Psoas muscle (tissue), 7 donors: ENCODE measurements at regions not wholly inside any gene's neighbourhood (a gene's known extent, or its start where the extent isn't known, plus 50 kb on each side); places are given as distances from the start of the nearest gene placed in this dataset.
"Not testable (repeated sequence)": the region's sequence is repeated elsewhere in the genome, so short reads cannot be mapped to it uniquely, and the experiment has no call there.

Experiments
- ATAC-seq, 4 donors: fragments of 200-7000 bp; cut with Tn5 transposase; one replicate each; pipeline ENCODE4 v1.9.1; 2020; ENCODE audit warnings: moderate library complexity in 3 of 4, mild to moderate bottlenecking in 2 of 4
- DNase-seq, 2 donors: peaks; one replicate each; pipeline ENCODE4 v3.0.0-alpha.2; 2020
- H3K27ac ChIP-seq: fragments of 200-600 bp; one replicate; pipeline ENCODE4 v1.8.0; 2022
- H3K27me3 ChIP-seq, 3 donors: fragments of 200-600 bp in 1 of 3; one replicate each; pipeline versions ENCODE4 v1.6.1 to v1.8.0; 2013 to 2022; ENCODE audit warnings: low read length in 2 of 3, mild to moderate bottlenecking in 2 of 3, moderate library complexity in 1 of 3; ENCODE audit not compliant: insufficient read depth in 3 of 3
- H3K36me3 ChIP-seq, 2 donors: fragments of 200-600 bp in 1 of 2; one replicate each; pipeline versions ENCODE4 v1.6.1 to v1.8.0; 2013 to 2022; ENCODE audit warnings: low read depth in 1 of 2, mild to moderate bottlenecking in 1 of 2, moderate library complexity in 1 of 2; ENCODE audit not compliant: insufficient read depth in 1 of 2
- H3K4me1 ChIP-seq: fragments of 200-600 bp; one replicate; pipeline ENCODE4 v1.8.0; 2022
- H3K4me3 ChIP-seq: fragments of 200-600 bp; one replicate; pipeline ENCODE4 v1.8.0; 2022; ENCODE audit warnings: mild to moderate bottlenecking
- H3K9me3 ChIP-seq: fragments of 200-600 bp; one replicate; pipeline ENCODE4 v1.8.0; 2022
- whole genome bisulfite sequencing, 3 donors: extraction: QIAGEN DNeasy Blood & Tissue Kit; methylation state at CpG; one replicate each; pipeline versions ENCODE4 v1.1.6 to v1.1.7; 2013; 5-methylcytosine and 5-hydroxymethylcytosine counted together
- intact Hi-C, 2 donors: fragments of 100-400 bp; cut with DNase I; formaldehyde crosslinking; loops; one replicate each; pipeline versions ENCODE4 v1.11.0 to v1.14.2; 2022
- TF ChIP-seq, protein P1 (sequence below): fragments of 200-600 bp; IDR thresholded peaks from one replicate; pipeline ENCODE4 v1.8.0; 2022; ENCODE audit warnings: antibody characterized with exemption
- donor health status: healthy with polysubstance abuse.
- donor health status: DM: no; HTN: no; CAD: no; lungs with moderate emphysema.
- donor health status: Bipolar disorder and iron deficiency.
- donor health status: healthy.
- donor health status: DM: yes; HTN: yes; CAD: no.
- donor health status: DM: no; HTN: no; CAD: no.
- donor health status: DM: yes; HTN: yes; CAD: no.

- 75 to 79% (median 76%) methylated on average over 2 of the region's 2 CpGs for WGBS, 3 donors
- no peaks in the 10 kb centered on the region for H3K4me1 ChIP-seq
- TF ChIP-seq, protein P1, sequence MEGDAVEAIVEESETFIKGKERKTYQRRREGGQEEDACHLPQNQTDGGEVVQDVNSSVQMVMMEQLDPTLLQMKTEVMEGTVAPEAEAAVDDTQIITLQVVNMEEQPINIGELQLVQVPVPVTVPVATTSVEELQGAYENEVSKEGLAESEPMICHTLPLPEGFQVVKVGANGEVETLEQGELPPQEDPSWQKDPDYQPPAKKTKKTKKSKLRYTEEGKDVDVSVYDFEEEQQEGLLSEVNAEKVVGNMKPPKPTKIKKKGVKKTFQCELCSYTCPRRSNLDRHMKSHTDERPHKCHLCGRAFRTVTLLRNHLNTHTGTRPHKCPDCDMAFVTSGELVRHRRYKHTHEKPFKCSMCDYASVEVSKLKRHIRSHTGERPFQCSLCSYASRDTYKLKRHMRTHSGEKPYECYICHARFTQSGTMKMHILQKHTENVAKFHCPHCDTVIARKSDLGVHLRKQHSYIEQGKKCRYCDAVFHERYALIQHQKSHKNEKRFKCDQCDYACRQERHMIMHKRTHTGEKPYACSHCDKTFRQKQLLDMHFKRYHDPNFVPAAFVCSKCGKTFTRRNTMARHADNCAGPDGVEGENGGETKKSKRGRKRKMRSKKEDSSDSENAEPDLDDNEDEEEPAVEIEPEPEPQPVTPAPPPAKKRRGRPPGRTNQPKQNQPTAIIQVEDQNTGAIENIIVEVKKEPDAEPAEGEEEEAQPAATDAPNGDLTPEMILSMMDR, result no peak
- no peaks in the 10 kb centered on the region for H3K36me3 ChIP-seq
- no peak overlapping the region for H3K27ac ChIP-seq
- intact Hi-C loops, result no loop called here
- ATAC-seq (no peak), DNase-seq (no peak)
- H3K4me3 ChIP-seq, result no peak overlapping the region
- H3K27me3 ChIP-seq, result no peaks in the 10 kb centered on the region
- no peaks in the 10 kb centered on the region for H3K9me3 ChIP-seq
These were observed 694.8 kb upstream of the MIS18BP1 start for GRCh38 chr14:45947830-45948229.

- no peak for ATAC-seq
- Histone ChIP-seq H3K9me3 (no peaks in the 10 kb centered on the region), H3K36me3 (no peaks in the 10 kb centered on the region)
These were observed 693.2 kb upstream of the MIS18BP1 start for GRCh38 chr14:45946251-45946650.

DNA sequence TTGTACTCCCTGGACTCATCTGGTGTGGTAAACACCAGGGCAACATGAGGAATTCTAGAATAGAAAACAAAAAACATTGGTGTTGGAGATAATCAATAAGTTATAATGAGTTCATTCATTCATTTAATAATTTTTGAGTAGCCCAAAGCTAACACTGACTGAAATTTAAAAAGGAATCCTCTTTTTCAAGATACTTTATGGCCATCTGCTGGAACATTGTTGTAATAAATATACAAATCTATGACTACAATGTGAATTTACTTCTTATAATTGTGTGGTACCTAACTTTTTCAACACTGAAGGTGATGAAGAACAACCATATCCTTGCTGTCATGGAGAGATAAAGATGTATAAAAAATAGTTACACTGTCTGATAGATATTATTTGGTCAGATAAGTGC lies 687.3 kb upstream of the MIS18BP1 start:
- intact Hi-C loops, result no loop called here
- Histone ChIP-seq H3K27me3 (no peaks in the 10 kb centered on the region), H3K4me3 (no peak overlapping the region), H3K9me3 (peaks cover 3% of the 10 kb centered on the region), H3K4me1 (no peaks in the 10 kb centered on the region), H3K36me3 (no peaks in the 10 kb centered on the region), H3K27ac (no peak overlapping the region)
- no peak for ATAC-seq
- TF ChIP-seq, protein P1, result no peak
- no peak for DNase-seq

More at GRCh38 chr14:45946251-45946650, 693.2 kb upstream of the MIS18BP1 start:
- 42 to 55% (median 43%) methylated on average over 3 of the region's 3 CpGs for WGBS, 3 donors
- Histone ChIP-seq H3K27ac (no peak overlapping the region), H3K4me1 (no peaks in the 10 kb centered on the region), H3K4me3 (no peak overlapping the region), H3K27me3 (no peaks in the 10 kb centered on the region)
- TF ChIP-seq, protein P1, result no peak
- intact Hi-C loops, result no loop called here
- DNase-seq, result no peak

DNA sequence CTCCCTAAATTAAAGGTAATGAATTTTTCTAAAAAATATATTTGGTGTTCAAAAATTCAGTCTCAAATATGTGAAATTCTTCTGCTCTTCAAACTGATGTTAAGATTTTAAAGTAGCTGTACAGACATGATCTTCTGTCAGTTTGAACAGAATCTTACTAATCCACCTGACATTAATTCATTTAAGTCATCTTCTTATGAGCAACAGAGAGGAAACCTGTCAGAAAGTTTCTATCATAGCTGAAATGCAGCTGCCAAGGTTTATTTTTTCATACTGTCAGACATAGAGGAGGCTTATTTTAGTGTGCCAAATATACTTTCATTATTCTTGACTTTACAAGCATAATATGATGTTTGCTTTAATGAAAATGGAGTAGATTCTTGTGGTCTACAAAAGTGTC lies 686.6 kb upstream of the MIS18BP1 start:
- TF ChIP-seq, protein P1, result no peak
- Histone ChIP-seq H3K4me3 (no peak overlapping the region), H3K36me3 (no peaks in the 10 kb centered on the region), H3K9me3 (peaks cover 3% of the 10 kb centered on the region), H3K27ac (no peak overlapping the region), H3K27me3 (no peaks in the 10 kb centered on the region), H3K4me1 (no peaks in the 10 kb centered on the region)
- no peak for ATAC-seq
- no peak for DNase-seq
- intact Hi-C loops, result no loop called here

GRCh38 chr14:45919995-45920394 lies 667.0 kb upstream of the MIS18BP1 start:
- DNase-seq, ATAC-seq, H3K27ac ChIP-seq, H3K4me3 ChIP-seq, H3K36me3 ChIP-seq, H3K9me3 ChIP-seq, H3K4me1 ChIP-seq, H3K27me3 ChIP-seq, intact Hi-C loops: not testable (repeated sequence)
- WGBS, 3 donors, result 60 to 66% (median 64%) methylated on average over 3 of the region's 3 CpGs
